Activated CD4-positive, alpha-beta memory T cell treated with anti-CD3 and anti-CD28 coated beads for 36 hours (primary cell): ENCODE measurements at regions not wholly inside any gene's neighbourhood (a gene's known extent, or its start where the extent isn't known, plus 50 kb on each side); places are given as distances from the start of the nearest gene placed in this dataset.

Source experiments
- CTCF ChIA-PET: fragments of 350-600 bp; sonication (Branson Sonifier 250); formaldehyde crosslinking; loops from one replicate; lab custom pipeline; 2021; ENCODE audit warnings: antibody characterized with exemption, inconsistent platforms; lab: Charles Lee
- POLR2A ChIA-PET: fragments of 350-600 bp; sonication (Branson Sonifier 250); formaldehyde crosslinking; loops from one replicate; lab custom pipeline; 2021; ENCODE audit warnings: antibody characterized with exemption; lab: Charles Lee
- DNase-seq: peaks from one replicate; pipeline ENCODE4 v3.0.0-alpha.2; 2020
- H3K27ac Mint-ChIP-seq: one replicate; pipeline ENCODE4 v1.8.0; 2021; ENCODE audit warnings: mixed read lengths
- H3K27me3 Mint-ChIP-seq: one replicate; pipeline ENCODE4 v1.8.0; 2021; ENCODE audit warnings: mixed read lengths
- H3K36me3 Mint-ChIP-seq: one replicate; pipeline ENCODE4 v1.8.0; 2021; ENCODE audit warnings: mixed read lengths
- H3K4me1 Mint-ChIP-seq: one replicate; pipeline ENCODE4 v1.8.0; 2021; ENCODE audit warnings: low read depth, mixed read lengths
- H3K4me3 Mint-ChIP-seq: one replicate; pipeline ENCODE4 v1.8.0; 2021; ENCODE audit warnings: mild to moderate bottlenecking, mixed read lengths
- H3K9me3 Mint-ChIP-seq: one replicate; pipeline ENCODE4 v1.8.0; 2021; ENCODE audit warnings: mixed read lengths
- intact Hi-C: fragments of 100-400 bp; cut with micrococcal nuclease; formaldehyde crosslinking; loops from one replicate; pipeline ENCODE4 v1.15.1; 2023

- intact Hi-C loops: no loop called here
- DNase-seq: no peak
- no peaks in the 10 kb centered on the region for H3K27me3 Mint-ChIP-seq
- H3K4me1 Mint-ChIP-seq: no peaks in the 10 kb centered on the region
- no peak overlapping the region for H3K4me3 Mint-ChIP-seq
- no peaks in the 10 kb centered on the region for H3K9me3 Mint-ChIP-seq
- ChIA-PET POLR2A (no interaction called here), CTCF (no interaction called here)
- H3K27ac Mint-ChIP-seq: no peak overlapping the region
- H3K36me3 Mint-ChIP-seq: no peaks in the 10 kb centered on the region
Observed at GRCh38 chr4:85298037-85298436, 176.9 kb upstream of the ARHGAP24 start.

- no peak for DNase-seq
- Mint-ChIP-seq H3K4me1 (no peaks in the 10 kb centered on the region), H3K27me3 (no peaks in the 10 kb centered on the region), H3K27ac (no peak overlapping the region), H3K4me3 (no peak overlapping the region), H3K9me3 (no peaks in the 10 kb centered on the region), H3K36me3 (no peaks in the 10 kb centered on the region)
- intact Hi-C loops: no loop called here
- ChIA-PET POLR2A (no interaction called here), CTCF (no interaction called here)
Observed at GRCh38 chr4:85302193-85302736, 172.7 kb upstream of the ARHGAP24 start.

GRCh38 chr4:85302756-85303155 lies 172.2 kb upstream of the ARHGAP24 start:
- H3K36me3 Mint-ChIP-seq: no peaks in the 10 kb centered on the region
- ChIA-PET CTCF (no interaction called here), POLR2A (no interaction called here)
- no peaks in the 10 kb centered on the region for H3K9me3 Mint-ChIP-seq
- no peak overlapping the region for H3K27ac Mint-ChIP-seq
- no peaks in the 10 kb centered on the region for H3K4me1 Mint-ChIP-seq
- DNase-seq: no peak
- no peak overlapping the region for H3K4me3 Mint-ChIP-seq
- intact Hi-C loops: no loop called here
- no peaks in the 10 kb centered on the region for H3K27me3 Mint-ChIP-seq

- Mint-ChIP-seq H3K27ac (no peak overlapping the region), H3K4me3 (no peak overlapping the region), H3K27me3 (no peaks in the 10 kb centered on the region), H3K4me1 (no peaks in the 10 kb centered on the region), H3K36me3 (no peaks in the 10 kb centered on the region), H3K9me3 (peaks cover 13% of the 10 kb centered on the region)
- DNase-seq: no peak
- POLR2A ChIA-PET: no interaction called here
- intact Hi-C loops: no loop called here
- CTCF ChIA-PET: no interaction called here
Observed at GRCh38 chr4:85318415-85318814, 156.5 kb upstream of the ARHGAP24 start.

GRCh38 chr4:85358831-85359230 lies 116.1 kb upstream of the ARHGAP24 start:
- Mint-ChIP-seq H3K27ac (no peak overlapping the region), H3K27me3 (no peaks in the 10 kb centered on the region), H3K9me3 (peaks cover 2% of the 10 kb centered on the region), H3K36me3 (no peaks in the 10 kb centered on the region), H3K4me3 (no peak overlapping the region), H3K4me1 (no peaks in the 10 kb centered on the region)
- intact Hi-C loops: no loop called here
- ChIA-PET CTCF (no interaction called here), POLR2A (no interaction called here)
- DNase-seq: no peak

GRCh38 chr4:85362550-85362949 lies 112.4 kb upstream of the ARHGAP24 start:
- Mint-ChIP-seq H3K4me3 (no peak overlapping the region), H3K36me3 (no peaks in the 10 kb centered on the region), H3K9me3 (no peaks in the 10 kb centered on the region), H3K27me3 (no peaks in the 10 kb centered on the region), H3K27ac (no peak overlapping the region), H3K4me1 (no peaks in the 10 kb centered on the region)
- ChIA-PET CTCF (interaction anchor here (0.5 kb wide), 1 partner anchor 84 kb away, joined by 3 read pairs; no protein-coding TSS in a partner anchor), POLR2A (no interaction called here)
- DNase-seq: no peak
- intact Hi-C loops: no loop called here

GRCh38 chr4:85367815-85368214 lies 107.1 kb upstream of the ARHGAP24 start:
- Mint-ChIP-seq H3K27me3 (no peaks in the 10 kb centered on the region), H3K27ac (no peak overlapping the region), H3K36me3 (no peaks in the 10 kb centered on the region), H3K9me3 (no peaks in the 10 kb centered on the region), H3K4me3 (no peak overlapping the region), H3K4me1 (no peaks in the 10 kb centered on the region)
- intact Hi-C loops: no loop called here
- ChIA-PET CTCF (no interaction called here), POLR2A (no interaction called here)
- DNase-seq: no peak

- H3K9me3 Mint-ChIP-seq: no peaks in the 10 kb centered on the region
- H3K27ac Mint-ChIP-seq: no peak overlapping the region
- no peak overlapping the region for H3K4me3 Mint-ChIP-seq
- H3K27me3 Mint-ChIP-seq: no peaks in the 10 kb centered on the region
- POLR2A ChIA-PET: no interaction called here
- H3K4me1 Mint-ChIP-seq: no peaks in the 10 kb centered on the region
- intact Hi-C loops: no loop called here
- CTCF ChIA-PET: no interaction called here
- H3K36me3 Mint-ChIP-seq: no peaks in the 10 kb centered on the region
- DNase-seq: no peak
Observed at GRCh38 chr4:85368240-85368639, 106.7 kb upstream of the ARHGAP24 start.

GRCh38 chr4:85368932-85369331 lies 106.0 kb upstream of the ARHGAP24 start:
- H3K4me3 Mint-ChIP-seq: no peak overlapping the region
- no peak overlapping the region for H3K27ac Mint-ChIP-seq
- ChIA-PET POLR2A (no interaction called here), CTCF (no interaction called here)
- H3K9me3 Mint-ChIP-seq: no peaks in the 10 kb centered on the region
- no peaks in the 10 kb centered on the region for H3K4me1 Mint-ChIP-seq
- intact Hi-C loops: no loop called here
- no peaks in the 10 kb centered on the region for H3K36me3 Mint-ChIP-seq
- H3K27me3 Mint-ChIP-seq: no peaks in the 10 kb centered on the region
- no peak for DNase-seq

GRCh38 chr4:85369703-85370380 lies 105.1 kb upstream of the ARHGAP24 start:
- peaks cover 3% of the 10 kb centered on the region for H3K9me3 Mint-ChIP-seq
- H3K4me1 Mint-ChIP-seq: no peaks in the 10 kb centered on the region
- H3K27me3 Mint-ChIP-seq: no peaks in the 10 kb centered on the region
- no peaks in the 10 kb centered on the region for H3K36me3 Mint-ChIP-seq
- no peak for DNase-seq
- POLR2A ChIA-PET: no interaction called here
- intact Hi-C loops: loop anchor here (2.0 kb wide), 2 partner anchors 223 to 285 kb away; no protein-coding TSS in a partner anchor
- no peak overlapping the region for H3K4me3 Mint-ChIP-seq
- no peak overlapping the region for H3K27ac Mint-ChIP-seq
- CTCF ChIA-PET: no interaction called here

GRCh38 chr4:85370400-85371032 lies 104.4 kb upstream of the ARHGAP24 start:
- peaks cover 3% of the 10 kb centered on the region for H3K9me3 Mint-ChIP-seq
- no peaks in the 10 kb centered on the region for H3K4me1 Mint-ChIP-seq
- H3K27ac Mint-ChIP-seq: no peak overlapping the region
- no peak overlapping the region for H3K4me3 Mint-ChIP-seq
- H3K27me3 Mint-ChIP-seq: no peaks in the 10 kb centered on the region
- no peaks in the 10 kb centered on the region for H3K36me3 Mint-ChIP-seq
- ChIA-PET POLR2A (no interaction called here), CTCF (no interaction called here)
- peak; percentile 9 for DNase-seq
- intact Hi-C loops: loop anchor here (2.0 kb wide), 2 partner anchors 224 to 286 kb away; no protein-coding TSS in a partner anchor

- H3K27ac Mint-ChIP-seq: no peak overlapping the region
- no peak overlapping the region for H3K4me3 Mint-ChIP-seq
- H3K36me3 Mint-ChIP-seq: no peaks in the 10 kb centered on the region
- ChIA-PET POLR2A (no interaction called here), CTCF (no interaction called here)
- intact Hi-C loops: no loop called here
- H3K27me3 Mint-ChIP-seq: no peaks in the 10 kb centered on the region
- DNase-seq: no peak
- peaks cover 3% of the 10 kb centered on the region for H3K9me3 Mint-ChIP-seq
- H3K4me1 Mint-ChIP-seq: no peaks in the 10 kb centered on the region
Observed at GRCh38 chr4:85372966-85373365, 102.0 kb upstream of the ARHGAP24 start.

GRCh38 chr4:85376285-85376684 lies 98.7 kb upstream of the ARHGAP24 start:
- H3K9me3 Mint-ChIP-seq: peaks cover 3% of the 10 kb centered on the region
- H3K4me3 Mint-ChIP-seq: no peak overlapping the region
- intact Hi-C loops: no loop called here
- H3K4me1 Mint-ChIP-seq: no peaks in the 10 kb centered on the region
- POLR2A ChIA-PET: no interaction called here
- no peak for DNase-seq
- H3K27me3 Mint-ChIP-seq: no peaks in the 10 kb centered on the region
- CTCF ChIA-PET: no interaction called here
- no peaks in the 10 kb centered on the region for H3K36me3 Mint-ChIP-seq
- H3K27ac Mint-ChIP-seq: no peak overlapping the region
